ENCODE measurements at regions not wholly inside any gene's neighbourhood (a gene's known extent, or its start where the extent isn't known, plus 50 kb on each side); places are given as distances from the start of the nearest gene placed in this dataset.

DNA sequence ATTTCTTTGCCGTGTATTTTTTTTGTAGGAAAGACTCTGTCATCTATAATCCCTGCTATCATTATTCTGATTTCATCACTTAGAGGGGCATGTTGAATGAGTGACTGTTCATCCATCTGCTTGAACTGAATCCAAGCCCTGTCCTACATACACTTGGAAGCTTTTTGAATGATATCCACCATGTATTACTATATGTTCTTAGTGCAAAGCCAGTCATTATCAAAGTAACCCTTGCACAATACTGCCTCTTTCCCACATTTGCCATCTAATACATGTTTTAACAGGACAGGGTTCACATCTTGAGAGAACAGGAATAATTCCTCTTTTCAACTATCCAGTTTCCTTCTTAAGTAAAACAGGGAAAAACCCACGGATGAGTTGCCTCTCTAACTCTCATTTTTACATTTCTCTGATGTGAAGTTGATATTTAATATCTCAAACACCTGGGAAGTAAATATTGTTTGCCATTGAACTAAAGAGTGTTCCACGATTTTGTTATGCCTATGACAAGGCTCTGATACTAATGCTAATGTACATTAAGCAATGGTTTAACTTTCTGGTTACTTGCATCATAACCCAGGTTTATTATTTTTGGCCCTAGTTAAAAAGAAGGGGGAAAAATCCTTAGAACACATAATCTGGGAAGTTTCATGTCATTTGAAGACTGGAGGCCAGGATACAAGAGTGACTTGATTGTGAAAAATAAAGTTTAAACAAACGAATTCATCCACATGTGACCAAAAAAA lies 103.7 kb upstream of the TARS1 start:
- in situ Hi-C loops (cut with HindIII; ENCODE audit: low sequenced_read_pairs), result no loop called here
- H3K4me3 ChIP-seq (ENCODE audit: low read depth, low read length), result no peak overlapping the region
- DNase-seq (ENCODE audit: low read depth, low spot score), result peak; percentile 63
- TF ChIP-seq, protein P1, sequence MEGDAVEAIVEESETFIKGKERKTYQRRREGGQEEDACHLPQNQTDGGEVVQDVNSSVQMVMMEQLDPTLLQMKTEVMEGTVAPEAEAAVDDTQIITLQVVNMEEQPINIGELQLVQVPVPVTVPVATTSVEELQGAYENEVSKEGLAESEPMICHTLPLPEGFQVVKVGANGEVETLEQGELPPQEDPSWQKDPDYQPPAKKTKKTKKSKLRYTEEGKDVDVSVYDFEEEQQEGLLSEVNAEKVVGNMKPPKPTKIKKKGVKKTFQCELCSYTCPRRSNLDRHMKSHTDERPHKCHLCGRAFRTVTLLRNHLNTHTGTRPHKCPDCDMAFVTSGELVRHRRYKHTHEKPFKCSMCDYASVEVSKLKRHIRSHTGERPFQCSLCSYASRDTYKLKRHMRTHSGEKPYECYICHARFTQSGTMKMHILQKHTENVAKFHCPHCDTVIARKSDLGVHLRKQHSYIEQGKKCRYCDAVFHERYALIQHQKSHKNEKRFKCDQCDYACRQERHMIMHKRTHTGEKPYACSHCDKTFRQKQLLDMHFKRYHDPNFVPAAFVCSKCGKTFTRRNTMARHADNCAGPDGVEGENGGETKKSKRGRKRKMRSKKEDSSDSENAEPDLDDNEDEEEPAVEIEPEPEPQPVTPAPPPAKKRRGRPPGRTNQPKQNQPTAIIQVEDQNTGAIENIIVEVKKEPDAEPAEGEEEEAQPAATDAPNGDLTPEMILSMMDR (IDR thresholded peaks at IDR 0.05; ENCODE audit: low read depth, low read length), result no peak

DNA sequence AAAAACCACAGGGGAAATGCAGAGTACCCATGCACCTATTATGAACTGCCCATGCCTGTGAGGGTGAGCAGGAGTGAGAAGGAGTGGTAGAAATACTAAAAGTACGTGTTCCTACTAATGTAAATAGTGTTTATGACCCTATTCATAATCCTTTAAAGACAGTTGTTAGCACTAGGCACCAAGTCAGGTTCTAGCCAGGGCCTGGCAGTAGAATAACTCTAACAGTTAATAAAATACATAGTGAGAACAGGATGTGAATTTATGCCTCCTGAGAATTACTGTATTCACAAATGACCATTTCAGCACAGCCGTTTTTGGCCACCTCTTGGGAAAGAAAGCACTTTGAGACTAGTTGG lies 103.2 kb upstream of the TARS1 start:
- H3K4me3 ChIP-seq (ENCODE audit: low read depth, low read length), result no peak overlapping the region
- TF ChIP-seq, protein P1 (IDR thresholded peaks at IDR 0.05; ENCODE audit: low read depth, low read length), result no peak
- DNase-seq (ENCODE audit: low read depth, low spot score), result no peak
- in situ Hi-C loops (cut with HindIII; ENCODE audit: low sequenced_read_pairs), result no loop called here

DNA sequence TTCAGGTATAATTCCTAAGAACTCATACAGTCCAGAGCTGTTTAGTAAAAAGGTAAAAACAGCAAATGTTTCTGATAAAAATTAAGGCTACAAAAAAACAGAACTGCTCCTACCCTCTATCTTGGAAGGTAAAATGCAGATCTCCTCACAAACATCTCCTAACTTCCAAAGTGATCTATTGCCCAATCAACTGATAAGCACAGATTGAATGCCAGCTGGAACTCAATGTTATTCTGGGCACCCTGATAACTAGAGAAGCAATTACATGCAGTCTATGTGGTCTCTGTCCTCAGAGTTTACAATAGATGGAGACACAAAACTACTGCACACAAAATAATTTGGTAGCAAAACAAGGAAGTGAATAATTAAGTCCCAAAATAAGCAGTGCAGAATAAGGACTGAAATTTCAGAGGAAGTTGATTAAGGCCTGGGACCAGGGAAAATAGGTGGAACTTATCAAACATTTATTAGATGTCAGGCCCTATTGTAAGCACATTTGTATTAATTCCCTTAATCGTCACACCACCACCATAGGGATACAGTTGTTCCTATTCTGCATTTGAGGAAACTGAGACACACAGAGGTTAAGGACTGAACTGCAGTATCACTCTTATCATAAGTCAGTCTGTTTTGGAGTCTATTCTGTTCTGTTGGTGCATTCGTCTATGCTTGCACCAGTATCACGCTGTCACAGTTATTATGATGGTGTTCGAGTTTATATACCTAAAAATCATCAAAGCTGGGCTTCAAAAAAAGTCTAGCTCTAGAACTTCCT lies 102.2 kb upstream of the TARS1 start:
- DNase-seq (ENCODE audit: low read depth, low spot score), result no peak
- TF ChIP-seq, protein P1 (IDR thresholded peaks at IDR 0.05; ENCODE audit: low read depth, low read length), result no peak
- no peak overlapping the region for H3K4me3 ChIP-seq (ENCODE audit: low read depth, low read length)
- in situ Hi-C loops (cut with HindIII; ENCODE audit: low sequenced_read_pairs), result no loop called here

DNA sequence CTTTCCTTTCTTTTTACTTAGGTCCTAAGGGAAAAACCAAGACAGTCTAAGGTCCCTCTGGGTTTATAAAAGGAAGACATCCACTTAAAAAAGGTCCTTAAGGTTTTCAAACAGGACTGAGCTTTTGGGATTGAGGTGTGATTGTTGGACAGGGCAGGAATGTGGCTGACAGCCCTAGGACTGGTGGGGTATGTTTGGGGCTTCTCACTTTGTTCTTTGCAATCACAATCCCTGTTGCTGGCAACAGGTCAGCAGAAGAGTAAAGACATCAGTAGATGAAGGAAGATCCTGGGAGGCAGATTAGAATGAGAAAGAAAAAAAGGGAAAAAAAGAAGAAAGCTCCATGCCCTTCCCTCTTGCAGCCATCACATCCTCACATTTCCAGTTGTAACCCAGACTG lies 101.4 kb upstream of the TARS1 start:
- DNase-seq (ENCODE audit: low read depth, low spot score), result no peak
- TF ChIP-seq, protein P1 (IDR thresholded peaks at IDR 0.05; ENCODE audit: low read depth, low read length), result no peak
- H3K4me3 ChIP-seq (ENCODE audit: low read depth, low read length), result no peak overlapping the region
- in situ Hi-C loops (cut with HindIII; ENCODE audit: low sequenced_read_pairs), result no loop called here

DNA sequence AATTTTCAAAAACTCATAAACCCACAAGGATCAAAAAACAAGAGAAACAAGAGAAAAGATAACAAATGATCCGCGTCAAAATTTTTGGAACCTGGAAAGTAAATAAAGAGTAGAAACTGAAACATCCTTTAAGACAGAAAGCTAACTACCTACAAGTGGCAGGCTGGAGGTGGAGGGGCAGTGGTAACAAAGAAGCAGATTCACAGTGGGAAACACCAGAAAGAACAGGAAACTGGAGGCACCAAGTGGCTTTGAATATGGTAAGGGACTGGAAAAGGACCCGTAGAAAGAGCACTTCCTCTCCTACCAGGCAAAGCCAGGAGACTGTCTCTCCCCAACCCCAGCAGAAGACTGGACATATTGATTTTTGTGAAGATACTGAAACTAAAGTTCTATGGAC lies 100.6 kb upstream of the TARS1 start:
- in situ Hi-C loops (cut with HindIII; ENCODE audit: low sequenced_read_pairs), result no loop called here
- H3K4me3 ChIP-seq (ENCODE audit: low read depth, low read length), result no peak overlapping the region
- TF ChIP-seq, protein P1 (IDR thresholded peaks at IDR 0.05; ENCODE audit: low read depth, low read length), result no peak
- no peak for DNase-seq (ENCODE audit: low read depth, low spot score)

DNA sequence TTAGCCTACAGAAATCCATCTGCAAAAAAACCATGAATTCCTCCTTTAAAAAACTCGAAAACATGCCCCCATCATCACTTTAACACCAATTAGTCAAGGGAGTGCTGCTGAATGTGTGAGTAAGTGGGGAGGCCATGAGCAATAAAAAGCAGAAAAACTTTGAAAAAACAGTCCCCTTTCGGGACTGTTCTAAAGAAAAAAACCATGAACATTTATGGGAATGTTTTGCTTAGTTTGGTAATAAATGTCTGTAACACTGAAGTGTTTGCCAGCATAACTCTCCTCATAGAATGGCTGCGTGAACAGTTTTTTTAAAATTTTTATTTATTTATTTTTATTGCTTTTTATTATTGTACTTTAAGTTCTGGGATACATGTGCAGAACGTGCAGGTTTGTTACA lies 99.4 kb upstream of the TARS1 start:
- TF ChIP-seq, protein P1 (IDR thresholded peaks at IDR 0.05; ENCODE audit: low read depth, low read length), result no peak
- in situ Hi-C loops (cut with HindIII; ENCODE audit: low sequenced_read_pairs), result no loop called here

More for the DNA sequence above, 99.4 kb upstream of the TARS1 start:
- DNase-seq (ENCODE audit: low read depth, low spot score), result no peak
- H3K4me3 ChIP-seq (ENCODE audit: low read depth, low read length), result no peak overlapping the region
